ENCODE measurements at regions not wholly inside any gene's neighbourhood (a gene's known extent, or its start where the extent isn't known, plus 50 kb on each side); places are given as distances from the start of the nearest gene placed in this dataset.

- TF ChIP-seq CTCF (IDR thresholded peaks at IDR 0.05), result no peak
- TF ChIP-seq POLR2A (IDR thresholded peaks at IDR 0.05), result no peak
Measured at GRCh38 chr4:27267970-27268355, 407.3 kb downstream of the STIM2 start.

Measured in tibial nerve (tissue), 3 donors.